HEK293T (cell line): ENCODE measurements at regions not wholly inside any gene's neighbourhood (a gene's known extent, or its start where the extent isn't known, plus 50 kb on each side); places are given as distances from the start of the nearest gene placed in this dataset.
"Not testable (repeated sequence)": the region's sequence is repeated elsewhere in the genome, so short reads cannot be mapped to it uniquely, and the experiment has no call there.

ENCODE experiments used
- CTCF ChIA-PET: fragments of 350-600 bp; formaldehyde crosslinking; extraction: SDS; loops from one replicate; lab custom pipeline; 2021; ENCODE audit warnings: antibody characterized with exemption, inconsistent platforms; lab: Yijun Ruan, JAX
- POLR2A ChIA-PET: fragments of 350-600 bp; formaldehyde crosslinking; extraction: SDS; loops from one replicate; lab custom pipeline; 2020; ENCODE audit warnings: antibody characterized with exemption, inconsistent platforms; lab: Yijun Ruan, JAX
- DNase-seq: peaks from one replicate; pipeline ENCODE4 v3.0.0; 2012; ENCODE audit warnings: mixed read lengths; ENCODE audit errors: extremely low spot score
- ARNT ChIP-seq: fragments of 450-650 bp; IDR thresholded peaks from 2 replicates; pipeline ENCODE4 v1.6.1; 2017; ENCODE audit warnings: mild to moderate bottlenecking
- BHLHE40 ChIP-seq: fragments of 450-650 bp; IDR thresholded peaks from 2 replicates; pipeline ENCODE4 v1.6.1; 2016; ENCODE audit warnings: mild to moderate bottlenecking, moderate library complexity, borderline replicate concordance
- CTBP1 ChIP-seq: fragments of 450-650 bp; IDR thresholded peaks from 2 replicates; pipeline ENCODE4 v1.6.1; 2016; ENCODE audit warnings: borderline replicate concordance
- ELF4 ChIP-seq: fragments of 450-650 bp; IDR thresholded peaks from 2 replicates; pipeline ENCODE4 v1.6.1; 2017; ENCODE audit warnings: antibody characterized with exemption
- FOXA1 ChIP-seq: fragments of 450-650 bp; IDR thresholded peaks from 2 replicates; pipeline ENCODE4 v1.6.1; 2016; ENCODE audit warnings: mild to moderate bottlenecking
- FOXK2 ChIP-seq: fragments of 450-650 bp; IDR thresholded peaks from 2 replicates; pipeline ENCODE4 v1.6.1; 2016; ENCODE audit warnings: mild to moderate bottlenecking
- FOXM1 ChIP-seq: fragments of 450-650 bp; IDR thresholded peaks from 2 replicates; pipeline ENCODE4 v1.6.1; 2017; ENCODE audit warnings: mild to moderate bottlenecking, borderline replicate concordance
- HDGF ChIP-seq: fragments of 450-650 bp; IDR thresholded peaks from 2 replicates; pipeline ENCODE4 v1.6.1; 2017; ENCODE audit warnings: antibody characterized with exemption, borderline replicate concordance
- L3MBTL2 ChIP-seq: fragments of 450-650 bp; conservative IDR thresholded peaks from 2 replicates; pipeline ENCODE4 v1.6.1; 2016; ENCODE audit warnings: mild to moderate bottlenecking
- LEF1 ChIP-seq: fragments of 450-650 bp; IDR thresholded peaks from 2 replicates; pipeline ENCODE4 v1.6.1; 2017; ENCODE audit warnings: mild to moderate bottlenecking, borderline replicate concordance
- NFRKB ChIP-seq: fragments of 450-650 bp; IDR thresholded peaks from 2 replicates; pipeline ENCODE4 v1.6.1; 2016; ENCODE audit warnings: mild to moderate bottlenecking, moderate library complexity
- SP1 ChIP-seq: fragments of 450-650 bp; IDR thresholded peaks from 2 replicates; pipeline ENCODE4 v1.6.1; 2017
- SUZ12 ChIP-seq: fragments of 450-650 bp; IDR thresholded peaks from 2 replicates; pipeline ENCODE4 v1.6.1; 2016; ENCODE audit warnings: mild to moderate bottlenecking
- TARDBP ChIP-seq: fragments of 450-650 bp; IDR thresholded peaks from 2 replicates; pipeline ENCODE4 v1.6.1; 2016
- ZNF384 ChIP-seq: fragments of 450-650 bp; IDR thresholded peaks from 2 replicates; pipeline ENCODE4 v1.6.1; 2016
- TF ChIP-seq, protein P1 (sequence below): fragments of 450-650 bp; IDR thresholded peaks from 2 replicates; pipeline ENCODE4 v1.6.1; 2016

DNA sequence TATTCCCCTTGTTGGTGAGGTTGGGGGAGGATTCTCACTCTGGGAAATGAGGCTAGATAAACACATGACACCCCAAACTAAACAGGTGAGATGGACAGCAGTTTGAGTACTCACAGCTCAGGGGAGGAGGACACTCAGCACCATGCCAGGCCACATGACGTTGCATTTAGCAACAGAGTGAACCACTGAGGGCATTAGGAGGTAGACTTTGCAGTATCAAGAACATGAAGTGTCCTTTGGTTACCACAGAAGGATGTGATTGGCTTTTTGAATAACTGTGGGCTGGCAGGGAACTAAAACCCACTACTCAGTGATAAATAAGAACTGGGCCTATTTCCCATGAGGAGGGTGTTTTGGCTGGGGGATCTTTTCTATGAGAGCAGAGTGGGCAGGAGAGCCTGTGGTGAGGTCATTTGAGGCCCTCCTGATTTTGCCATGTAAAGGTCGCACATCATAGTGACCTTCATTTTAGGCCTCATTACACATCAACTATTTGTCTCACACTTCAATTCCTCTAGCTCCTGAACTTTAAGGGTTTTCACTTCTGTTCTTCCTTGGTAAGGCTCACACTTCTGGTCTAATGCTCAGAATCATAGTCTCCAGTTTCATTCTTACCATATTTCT lies 89.8 kb upstream of the PRKD1 start:
- POLR2A ChIA-PET, result no interaction called here
- no peak for TF ChIP-seq SP1
- TF ChIP-seq BHLHE40, result no peak
- no peak for TF ChIP-seq NFRKB
- no peak for TF ChIP-seq HDGF
- no peak for TF ChIP-seq ZNF384
- TF ChIP-seq ELF4, result no peak
- no peak for TF ChIP-seq FOXK2
- TF ChIP-seq LEF1, result no peak
- no peak for TF ChIP-seq FOXM1
- no peak for TF ChIP-seq L3MBTL2
- no peak for TF ChIP-seq SUZ12
- no peak for TF ChIP-seq TARDBP
- no peak for TF ChIP-seq FOXA1
- TF ChIP-seq CTBP1, result no peak
- TF ChIP-seq, protein P1, sequence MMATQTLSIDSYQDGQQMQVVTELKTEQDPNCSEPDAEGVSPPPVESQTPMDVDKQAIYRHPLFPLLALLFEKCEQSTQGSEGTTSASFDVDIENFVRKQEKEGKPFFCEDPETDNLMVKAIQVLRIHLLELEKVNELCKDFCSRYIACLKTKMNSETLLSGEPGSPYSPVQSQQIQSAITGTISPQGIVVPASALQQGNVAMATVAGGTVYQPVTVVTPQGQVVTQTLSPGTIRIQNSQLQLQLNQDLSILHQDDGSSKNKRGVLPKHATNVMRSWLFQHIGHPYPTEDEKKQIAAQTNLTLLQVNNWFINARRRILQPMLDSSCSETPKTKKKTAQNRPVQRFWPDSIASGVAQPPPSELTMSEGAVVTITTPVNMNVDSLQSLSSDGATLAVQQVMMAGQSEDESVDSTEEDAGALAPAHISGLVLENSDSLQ, result no peak
- DNase-seq, result no peak
- CTCF ChIA-PET, result no interaction called here

DNA sequence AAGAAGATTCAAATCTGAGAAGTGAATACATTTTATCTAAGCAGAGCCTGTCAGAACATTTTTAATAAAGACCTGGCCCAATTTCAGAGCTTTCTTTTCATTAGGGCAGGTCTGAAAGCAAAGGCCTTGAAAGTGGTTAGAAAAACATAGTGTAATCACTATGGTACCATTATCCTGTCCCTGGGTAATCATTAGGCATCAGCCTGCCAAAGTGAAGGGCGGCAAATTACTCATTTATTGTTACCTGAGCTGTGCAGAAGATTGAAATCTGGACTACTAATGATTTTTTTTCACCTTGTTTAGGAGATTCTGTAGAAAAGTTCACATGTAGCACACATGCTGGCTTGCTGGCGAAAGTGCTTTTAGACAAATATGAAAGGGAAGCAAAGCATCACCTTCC lies 92.6 kb upstream of the PRKD1 start:
- TF ChIP-seq ELF4 (no peak), TARDBP (no peak), HDGF (no peak), FOXK2 (no peak), L3MBTL2 (no peak), NFRKB (no peak), SUZ12 (no peak), BHLHE40 (no peak), FOXM1 (no peak), CTBP1 (no peak), LEF1 (no peak), ZNF384 (no peak), SP1 (no peak), ARNT (no peak), FOXA1 (no peak)
- TF ChIP-seq, protein P1, result no peak
- no peak for DNase-seq
- CTCF ChIA-PET, result no interaction called here
- POLR2A ChIA-PET, result no interaction called here

DNA sequence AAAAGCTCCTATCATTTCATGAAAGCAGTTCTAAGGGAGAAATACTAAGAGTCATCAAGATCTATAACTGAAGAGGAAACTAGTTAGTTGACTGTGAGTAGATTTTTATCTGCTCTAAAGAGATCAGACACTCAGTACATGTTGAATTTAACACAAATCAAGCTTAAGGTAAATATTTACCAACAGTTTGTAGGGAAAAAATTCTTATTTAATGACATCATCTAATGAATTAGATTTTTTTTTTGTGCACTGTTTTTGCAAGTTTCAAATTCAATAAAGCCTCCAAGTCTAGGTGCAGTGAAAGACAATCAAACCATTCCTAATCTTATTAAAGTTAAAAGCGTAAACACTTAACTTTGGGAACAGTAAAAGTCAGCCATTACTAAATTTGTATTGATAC lies 93.0 kb upstream of the PRKD1 start:
- TF ChIP-seq CTBP1, result no peak
- no peak for TF ChIP-seq TARDBP
- no peak for TF ChIP-seq FOXM1
- TF ChIP-seq L3MBTL2, result no peak
- no peak for TF ChIP-seq ZNF384
- no peak for TF ChIP-seq HDGF
- TF ChIP-seq, protein P1, result no peak
- TF ChIP-seq ELF4, result no peak
- no peak for TF ChIP-seq FOXA1
- TF ChIP-seq LEF1, result no peak
- TF ChIP-seq SUZ12, result no peak
- TF ChIP-seq FOXK2, result no peak
- POLR2A ChIA-PET, result no interaction called here
- CTCF ChIA-PET, result no interaction called here
- no peak for DNase-seq

DNA sequence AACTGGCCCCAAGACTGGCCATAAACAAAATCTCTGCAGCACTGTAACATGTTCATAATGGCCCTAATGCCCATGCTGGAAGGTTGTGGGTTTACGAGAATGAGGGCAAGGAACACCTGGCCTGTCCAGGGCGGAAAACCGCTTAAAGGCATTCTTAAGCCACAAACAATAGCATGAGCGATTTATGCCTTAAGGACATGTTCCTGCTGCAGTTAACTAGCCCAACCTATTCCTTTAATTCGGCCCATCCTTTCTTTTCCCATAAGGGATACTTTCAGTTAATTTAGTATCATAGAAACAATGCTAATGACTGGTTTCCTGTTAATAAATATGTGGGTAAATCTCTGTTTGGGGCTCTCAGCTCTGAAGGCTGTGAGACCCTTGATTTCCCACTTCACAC lies 95.7 kb upstream of the PRKD1 start:
- CTCF ChIA-PET, result interaction anchor here (0.6 kb wide), 1 partner anchor 934 kb away, joined by 3 read pairs; no protein-coding TSS in a partner anchor
- DNase-seq, POLR2A ChIA-PET: not testable (repeated sequence)

GRCh38 chr14:30034152-30034551 lies 106.5 kb upstream of the PRKD1 start:
- POLR2A ChIA-PET, result no interaction called here
- no peak for TF ChIP-seq NFRKB
- TF ChIP-seq LEF1, result no peak
- no peak for TF ChIP-seq CTBP1
- no peak for TF ChIP-seq SP1
- TF ChIP-seq ELF4, result no peak
- no peak for TF ChIP-seq HDGF
- no peak for TF ChIP-seq FOXM1
- no peak for TF ChIP-seq L3MBTL2
- CTCF ChIA-PET, result no interaction called here
- no peak for DNase-seq

GRCh38 chr14:30035361-30035760 lies 107.7 kb upstream of the PRKD1 start:
- DNase-seq, result no peak
- ChIA-PET POLR2A (no interaction called here), CTCF (no interaction called here)
- no peak for TF ChIP-seq NFRKB
- TF ChIP-seq FOXA1, result no peak
- no peak for TF ChIP-seq ZNF384
- no peak for TF ChIP-seq TARDBP
- TF ChIP-seq HDGF, result no peak
- TF ChIP-seq LEF1, result no peak
- no peak for TF ChIP-seq ARNT
- TF ChIP-seq BHLHE40, result no peak
- TF ChIP-seq ELF4, result no peak
- TF ChIP-seq FOXK2, result no peak
- TF ChIP-seq CTBP1, result no peak
- TF ChIP-seq L3MBTL2, result no peak
- TF ChIP-seq SP1, result no peak
- TF ChIP-seq SUZ12, result no peak
- TF ChIP-seq, protein P1, result no peak
- no peak for TF ChIP-seq FOXM1
